ENCODE measurements at regions not wholly inside any gene's neighbourhood (a gene's known extent, or its start where the extent isn't known, plus 50 kb on each side); places are given as distances from the start of the nearest gene placed in this dataset.

- DNase-seq = no peak
Observed at GRCh38 chr17:72430611-72431432, 310.0 kb downstream of the SOX9 start.

- no peak for DNase-seq
Observed at GRCh38 chr17:72432143-72432621, 311.4 kb downstream of the SOX9 start.

GRCh38 chr17:72432881-72433280 is 312.1 kb downstream of the SOX9 start:
- DNase-seq = no peak

- no peak for DNase-seq
Observed at GRCh38 chr17:72433797-72434196, 313.0 kb downstream of the SOX9 start.

- DNase-seq = no peak
Observed at GRCh38 chr17:72434581-72434980, 313.8 kb downstream of the SOX9 start.

- no peak for DNase-seq
Observed at GRCh38 chr17:72434991-72435618, 314.3 kb downstream of the SOX9 start.

- DNase-seq = no peak
Observed at GRCh38 chr17:72438783-72439182, 318.0 kb downstream of the SOX9 start.

- DNase-seq = no peak
Observed at GRCh38 chr17:72439893-72440502, 319.2 kb downstream of the SOX9 start.

GRCh38 chr17:72440961-72441360 is 320.1 kb downstream of the SOX9 start:
- DNase-seq = no peak

GRCh38 chr17:72441909-72442308 is 321.1 kb downstream of the SOX9 start:
- no peak for DNase-seq

GRCh38 chr17:72444517-72445054 is 323.8 kb downstream of the SOX9 start:
- DNase-seq = no peak

- no peak for DNase-seq
Observed at GRCh38 chr17:72445055-72445991, 324.5 kb downstream of the SOX9 start.

GRCh38 chr17:72446118-72446517 is 325.3 kb downstream of the SOX9 start:
- no peak for DNase-seq

- no peak for DNase-seq
Observed at GRCh38 chr17:72446525-72447250, 325.9 kb downstream of the SOX9 start.

- DNase-seq = no peak
Observed at GRCh38 chr17:72447251-72447640, 326.4 kb downstream of the SOX9 start.

- no peak for DNase-seq
Observed at GRCh38 chr17:72448019-72448418, 327.2 kb downstream of the SOX9 start.

GRCh38 chr17:72452286-72453173 is 331.7 kb downstream of the SOX9 start:
- no peak for DNase-seq

GRCh38 chr17:72454342-72454741 is 333.5 kb downstream of the SOX9 start:
- DNase-seq = no peak

- no peak for DNase-seq
Observed at GRCh38 chr17:72455562-72455961, 334.7 kb downstream of the SOX9 start.

- no peak for DNase-seq
Observed at GRCh38 chr17:72456075-72456474, 335.3 kb downstream of the SOX9 start.

- no peak for DNase-seq
Observed at GRCh38 chr17:72457712-72458111, 336.9 kb downstream of the SOX9 start.

Measured in activated CD4-positive, alpha-beta T cell treated with anti-CD3 and anti-CD28 coated beads, Interleukin-2, amount 50 U/mL, for 4 hours (primary cell).